Activated CD8-positive, alpha-beta T cell treated with anti-CD3 and anti-CD28 coated beads, Interleukin-2, amount 10 ng/mL, durations not matched to agents 7 days and 5 days (primary cell): ENCODE measurements at regions not wholly inside any gene's neighbourhood (a gene's known extent, or its start where the extent isn't known, plus 50 kb on each side); places are given as distances from the start of the nearest gene placed in this dataset.
"Not testable (repeated sequence)": the region's sequence is repeated elsewhere in the genome, so short reads cannot be mapped to it uniquely, and the experiment has no call there.

Experiments
- ATAC-seq: fragments of 150-1000 bp; cut with Tn5 transposase; one replicate; pipeline ENCODE4 v1.10.0; 2021; ENCODE audit warnings: moderate library complexity
- CTCF ChIA-PET: fragments of 350-600 bp; sonication (Branson Sonifier 250); formaldehyde crosslinking; loops from one replicate; lab custom pipeline; 2021; ENCODE audit warnings: antibody characterized with exemption; lab: Charles Lee
- POLR2A ChIA-PET: fragments of 350-600 bp; sonication (Branson Sonifier 250); formaldehyde crosslinking; loops from one replicate; lab custom pipeline; 2021; ENCODE audit warnings: antibody characterized with exemption; lab: Charles Lee
- DNase-seq: peaks from one replicate; pipeline ENCODE4 v3.0.0-alpha.2; 2020
- H3K27ac Mint-ChIP-seq: one replicate; pipeline ENCODE4 v1.8.0; 2021; ENCODE audit warnings: mild to moderate bottlenecking, mixed read lengths
- H3K27me3 Mint-ChIP-seq: one replicate; pipeline ENCODE4 v1.8.0; 2021; ENCODE audit warnings: low read depth, mixed read lengths
- H3K36me3 Mint-ChIP-seq: one replicate; pipeline ENCODE4 v1.8.0; 2021; ENCODE audit warnings: low read depth, mixed read lengths
- H3K4me1 Mint-ChIP-seq: one replicate; pipeline ENCODE4 v1.8.0; 2021; ENCODE audit warnings: low read depth, mixed read lengths
- H3K4me3 Mint-ChIP-seq: one replicate; pipeline ENCODE4 v1.8.0; 2021; ENCODE audit warnings: mild to moderate bottlenecking, mixed read lengths
- H3K9me3 Mint-ChIP-seq: one replicate; pipeline ENCODE4 v1.8.0; 2022; ENCODE audit warnings: mixed read lengths; ENCODE audit not compliant: insufficient read depth

DNA sequence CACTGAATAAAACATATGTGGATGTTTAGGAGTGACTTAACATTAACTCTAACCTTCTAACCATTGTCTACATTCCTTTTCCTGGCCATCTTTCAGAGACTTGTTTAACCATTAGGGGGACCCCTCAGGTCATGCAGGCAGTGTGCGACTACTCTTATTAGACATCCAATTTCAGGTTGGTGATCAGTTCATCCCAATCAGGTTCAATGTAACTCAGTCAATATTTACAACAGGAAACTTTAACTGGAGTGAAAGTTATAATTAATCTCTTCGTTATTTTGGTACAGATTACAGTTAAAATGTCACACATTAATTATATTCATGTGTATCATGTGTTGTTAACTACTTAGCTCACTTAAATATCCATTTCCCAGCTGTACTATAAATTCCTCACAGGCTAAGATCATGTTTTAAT lies 68.8 kb upstream of the RGS1 start:
- no peak for DNase-seq
- CTCF ChIA-PET, result interaction anchor here (0.6 to 1.9 kb wide), 14 partner anchors 9 to 523 kb away, joined by 3 to 21 read pairs (median 6); no protein-coding TSS in a partner anchor
- POLR2A ChIA-PET, result no interaction called here
- Mint-ChIP-seq H3K4me3 (no peak overlapping the region), H3K4me1 (no peaks in the 10 kb centered on the region), H3K9me3 (no peaks in the 10 kb centered on the region), H3K27ac (no peak overlapping the region), H3K36me3 (no peaks in the 10 kb centered on the region), H3K27me3 (no peaks in the 10 kb centered on the region)
- peak; percentile 49 for ATAC-seq

DNA sequence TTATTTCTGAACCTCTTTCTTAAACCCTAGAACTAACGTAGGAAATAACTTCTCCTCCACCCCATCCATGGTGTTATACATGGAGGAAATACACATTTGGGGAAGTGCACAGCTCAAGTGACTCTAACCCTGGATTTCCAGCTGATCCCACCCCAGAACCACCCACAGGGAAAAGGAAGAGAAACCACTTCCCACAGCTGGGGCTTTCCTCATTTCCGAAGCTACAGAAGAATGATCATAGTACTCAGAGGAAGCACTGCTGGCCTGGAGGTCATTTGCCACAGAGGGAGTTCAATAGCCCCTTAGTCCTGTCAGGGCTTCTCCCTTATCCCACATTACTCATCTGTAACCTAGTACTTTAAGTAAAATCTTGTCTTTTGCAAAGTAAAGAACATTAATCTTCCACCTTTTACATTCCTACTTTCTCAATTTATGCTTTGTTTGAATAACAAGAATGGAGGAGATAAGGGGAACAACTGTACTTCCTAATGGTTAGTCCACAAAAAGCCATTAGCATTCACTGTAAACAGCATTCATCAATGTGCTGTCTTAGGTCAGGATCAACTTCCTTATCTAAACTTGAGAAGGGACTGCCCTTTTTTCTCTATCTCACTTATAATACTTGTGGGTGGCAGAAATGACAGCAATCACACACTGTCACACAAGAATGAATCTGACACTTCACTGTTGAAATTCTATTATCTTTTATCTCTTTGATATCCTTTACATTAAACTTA lies 63.0 kb upstream of the RGS1 start:
- Mint-ChIP-seq H3K4me3 (no peak overlapping the region), H3K27me3 (no peaks in the 10 kb centered on the region), H3K27ac (no peak overlapping the region), H3K4me1 (peaks cover 34% of the 10 kb centered on the region), H3K9me3 (no peaks in the 10 kb centered on the region), H3K36me3 (no peaks in the 10 kb centered on the region)
- POLR2A ChIA-PET, result no interaction called here
- ATAC-seq (no peak), DNase-seq (no peak)
- CTCF ChIA-PET, result interaction anchor here (5.6 to 6.7 kb wide), 2 partner anchors 29 to 66 kb away, joined by 36 to 51 read pairs; no protein-coding TSS in a partner anchor

DNA sequence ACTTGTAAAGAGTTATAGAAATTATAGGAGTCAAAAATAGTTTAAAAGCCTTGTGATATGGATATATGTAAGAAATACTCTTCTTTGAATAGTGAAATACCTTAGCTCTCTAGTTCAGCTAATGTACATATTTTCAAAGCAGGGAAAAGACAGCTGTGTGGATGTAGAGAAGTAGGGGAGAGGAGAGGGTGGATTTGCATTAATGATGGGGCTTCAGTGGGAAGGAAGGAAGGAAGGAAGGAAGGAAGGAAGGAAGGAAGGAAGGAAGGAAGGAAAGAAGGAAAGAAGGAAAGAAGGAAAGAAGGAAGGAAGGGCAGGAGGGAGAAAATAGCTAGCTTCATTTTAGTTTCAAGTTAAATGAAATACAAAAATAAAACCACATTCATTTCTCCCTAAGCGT lies 62.4 kb upstream of the RGS1 start:
- H3K4me3 Mint-ChIP-seq, result no peak overlapping the region
- no peaks in the 10 kb centered on the region for H3K9me3 Mint-ChIP-seq
- ChIA-PET CTCF (interaction anchor here (5.6 to 6.7 kb wide), 2 partner anchors 28 to 65 kb away, joined by 36 to 51 read pairs; no protein-coding TSS in a partner anchor), POLR2A (no interaction called here)
- no peaks in the 10 kb centered on the region for H3K27me3 Mint-ChIP-seq
- no peaks in the 10 kb centered on the region for H3K36me3 Mint-ChIP-seq
- no peak for DNase-seq
- H3K27ac Mint-ChIP-seq, result no peak overlapping the region
- no peak for ATAC-seq
- H3K4me1 Mint-ChIP-seq, result peaks cover 36% of the 10 kb centered on the region

DNA sequence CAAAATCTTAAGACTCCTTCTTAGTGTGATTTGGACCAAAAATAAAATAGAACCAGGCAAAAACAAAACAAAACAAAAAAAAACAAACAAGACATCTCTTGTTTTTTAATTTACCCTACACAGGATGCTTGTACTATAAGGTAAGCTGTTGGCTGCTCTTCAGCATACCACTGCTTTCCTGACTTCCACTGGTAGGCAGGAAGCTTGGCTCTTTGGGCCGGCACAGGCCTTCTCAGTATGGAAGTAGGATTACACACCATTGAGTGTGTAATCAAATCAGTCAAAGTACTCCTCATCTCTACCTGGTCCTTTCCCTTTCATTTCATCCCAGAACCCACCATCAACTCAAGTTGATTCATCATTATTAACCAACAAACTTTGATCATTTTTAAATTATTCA lies 61.9 kb upstream of the RGS1 start:
- Mint-ChIP-seq H3K4me3 (no peak overlapping the region), H3K9me3 (no peaks in the 10 kb centered on the region), H3K36me3 (no peaks in the 10 kb centered on the region), H3K27ac (no peak overlapping the region), H3K27me3 (no peaks in the 10 kb centered on the region), H3K4me1 (peaks cover 36% of the 10 kb centered on the region)
- ChIA-PET POLR2A (no interaction called here), CTCF (interaction anchor here (5.6 to 6.7 kb wide), 2 partner anchors 28 to 65 kb away, joined by 36 to 51 read pairs; no protein-coding TSS in a partner anchor)
- DNase-seq (no peak), ATAC-seq (no peak)

DNA sequence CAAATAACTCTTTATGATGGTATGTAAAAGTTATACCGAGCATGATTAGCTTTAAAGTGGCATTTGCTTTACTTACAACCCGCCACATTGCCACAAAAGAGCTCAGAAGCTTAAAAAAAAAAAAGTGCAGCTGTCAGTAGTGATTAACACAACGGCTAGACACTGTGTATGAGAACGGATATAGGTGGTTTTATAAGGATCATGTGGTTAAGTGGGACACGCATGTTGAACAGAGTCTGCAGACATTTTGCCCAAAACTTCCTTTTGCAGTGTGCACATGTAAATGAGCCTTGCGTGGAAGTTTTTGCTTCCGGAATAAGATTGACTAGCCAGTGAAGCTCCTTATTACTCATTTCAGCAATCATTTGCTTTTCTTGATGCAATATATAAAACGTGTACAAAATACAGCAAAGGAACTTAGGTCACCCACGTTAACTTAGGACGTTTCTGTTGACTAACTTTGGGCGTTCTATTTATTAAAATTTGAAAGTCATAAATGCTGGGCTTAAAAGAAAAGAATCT lies 58.7 kb upstream of the RGS1 start:
- H3K9me3 Mint-ChIP-seq, result no peaks in the 10 kb centered on the region
- DNase-seq (peak; percentile 74), ATAC-seq (peak; percentile 98)
- CTCF ChIA-PET, result interaction anchor here (0.6 to 6.7 kb wide), 15 partner anchors 10 to 96 kb away, joined by 3 to 51 read pairs (median 5); no protein-coding TSS in a partner anchor
- peaks cover 48% of the 10 kb centered on the region for H3K4me1 Mint-ChIP-seq
- POLR2A ChIA-PET, result interaction anchor here (0.8 to 2.1 kb wide), 5 partner anchors 22 to 62 kb away, joined by 3 to 19 read pairs (median 7); no protein-coding TSS in a partner anchor
- H3K36me3 Mint-ChIP-seq, result no peaks in the 10 kb centered on the region
- H3K27ac Mint-ChIP-seq, result peak overlapping the region; percentile 86
- H3K27me3 Mint-ChIP-seq, result no peaks in the 10 kb centered on the region
- peak overlapping the region; percentile 67 for H3K4me3 Mint-ChIP-seq

DNA sequence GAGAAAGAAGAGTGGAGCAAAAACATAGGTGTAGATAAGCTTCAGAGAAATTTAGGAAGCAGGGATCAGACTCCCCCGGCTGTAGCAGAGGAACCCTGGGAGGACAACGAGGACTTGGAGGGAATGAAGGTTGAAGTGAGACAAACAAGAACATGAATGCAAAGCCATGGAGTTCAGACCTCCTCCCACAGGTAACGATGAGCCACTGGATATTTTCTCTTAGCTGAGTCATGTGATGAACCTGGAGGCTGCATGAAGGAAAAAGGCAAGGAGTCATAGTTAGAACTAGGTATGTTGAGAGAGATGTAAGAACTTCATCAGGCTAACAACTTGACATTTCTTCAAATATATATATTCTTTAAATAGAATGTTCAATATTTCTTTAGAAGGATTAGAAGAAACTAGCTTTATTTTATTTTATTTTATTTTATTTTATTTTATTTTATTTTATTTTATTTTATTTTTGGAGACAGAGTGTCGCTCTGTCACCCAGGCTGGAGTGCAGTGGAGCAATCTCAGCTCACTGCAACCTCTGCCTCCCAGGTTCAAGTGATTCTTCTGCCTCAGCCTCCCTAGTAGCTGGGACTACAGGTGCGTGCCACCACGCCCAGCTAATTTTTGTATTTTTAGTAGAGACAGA lies 57.7 kb upstream of the RGS1 start:
- ChIA-PET POLR2A (interaction anchor here (1.5 kb wide), 1 partner anchor 61 kb away, joined by 7 read pairs; no protein-coding TSS in a partner anchor), CTCF (interaction anchor here (1.4 to 6.7 kb wide), 8 partner anchors 10 to 95 kb away, joined by 4 to 51 read pairs (median 10); no protein-coding TSS in a partner anchor)
- peaks cover 50% of the 10 kb centered on the region for H3K4me1 Mint-ChIP-seq
- H3K27ac Mint-ChIP-seq, H3K9me3 Mint-ChIP-seq, DNase-seq, ATAC-seq, H3K4me3 Mint-ChIP-seq, H3K27me3 Mint-ChIP-seq, H3K36me3 Mint-ChIP-seq: not testable (repeated sequence)

DNA sequence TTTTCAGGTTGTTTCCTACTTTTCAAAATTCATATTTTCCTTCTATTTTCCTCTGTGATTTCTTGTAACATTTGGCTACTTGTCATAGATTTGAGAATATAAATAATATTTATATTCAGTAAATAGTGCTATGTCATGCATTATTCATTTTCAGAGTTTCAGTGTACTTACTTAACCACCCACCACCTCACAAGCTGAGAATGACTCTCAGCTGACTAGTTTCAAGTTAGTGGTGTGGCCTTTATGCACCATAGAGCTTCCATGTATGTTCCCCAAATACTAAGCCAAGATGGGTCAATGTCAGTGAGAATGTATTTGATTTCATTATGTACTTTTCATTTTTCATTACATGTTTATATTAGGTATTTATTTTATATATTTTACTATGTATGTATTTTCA lies 56.9 kb upstream of the RGS1 start:
- no peak for ATAC-seq
- H3K4me1 Mint-ChIP-seq, result peaks cover 46% of the 10 kb centered on the region
- POLR2A ChIA-PET, result no interaction called here
- H3K36me3 Mint-ChIP-seq, result no peaks in the 10 kb centered on the region
- no peak overlapping the region for H3K4me3 Mint-ChIP-seq
- H3K9me3 Mint-ChIP-seq, result no peaks in the 10 kb centered on the region
- H3K27ac Mint-ChIP-seq, result no peak overlapping the region
- no peak for DNase-seq
- H3K27me3 Mint-ChIP-seq, result no peaks in the 10 kb centered on the region
- CTCF ChIA-PET, result interaction anchor here (6.7 kb wide), 1 partner anchor 23 kb away, joined by 51 read pairs; no protein-coding TSS in a partner anchor

DNA sequence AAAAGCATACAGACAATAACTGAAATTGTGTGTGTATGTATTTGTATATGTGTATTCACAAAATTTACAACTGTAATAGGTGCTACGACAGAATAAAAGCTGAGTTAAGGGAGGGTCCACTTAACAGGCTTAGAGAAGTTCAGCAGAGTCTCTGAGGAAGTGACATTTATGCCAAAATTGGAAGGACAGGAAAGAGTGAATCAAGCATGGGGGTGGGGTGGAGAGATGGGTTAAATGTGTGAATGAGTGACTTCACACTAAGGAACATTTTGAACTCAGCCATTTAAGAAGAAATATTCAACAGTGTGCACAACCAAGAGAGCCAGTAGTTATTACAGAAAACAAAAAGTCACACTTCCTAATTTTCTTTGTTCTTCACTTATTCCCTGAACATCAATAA lies 53.8 kb upstream of the RGS1 start:
- Mint-ChIP-seq H3K9me3 (no peaks in the 10 kb centered on the region), H3K27me3 (peaks cover 7% of the 10 kb centered on the region), H3K36me3 (peaks cover 2% of the 10 kb centered on the region), H3K27ac (no peak overlapping the region), H3K4me1 (peaks cover 38% of the 10 kb centered on the region), H3K4me3 (no peak overlapping the region)
- ATAC-seq (no peak), DNase-seq (no peak)
- CTCF ChIA-PET, result no interaction called here
- POLR2A ChIA-PET, result no interaction called here

DNA sequence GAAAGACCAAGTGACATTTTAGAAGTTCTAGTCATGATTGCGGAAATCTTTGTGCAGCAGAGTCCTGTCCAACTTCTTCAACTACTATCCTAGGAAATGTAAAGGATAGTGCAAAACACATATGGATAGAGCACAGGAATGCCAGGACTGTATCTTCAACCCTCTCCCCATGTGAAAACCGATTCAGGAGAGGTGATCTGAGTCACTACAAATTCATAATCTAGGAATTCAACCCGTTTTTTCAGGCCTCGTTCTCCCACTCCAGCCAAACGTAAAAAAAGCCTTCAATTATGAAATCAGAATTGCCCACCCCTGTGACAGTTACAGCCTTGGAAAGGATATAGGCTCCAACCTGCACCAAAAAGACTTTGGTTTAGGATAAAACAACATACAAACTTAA lies 52.9 kb upstream of the RGS1 start:
- DNase-seq (no peak), ATAC-seq (no peak)
- POLR2A ChIA-PET, result no interaction called here
- no peak overlapping the region for H3K27ac Mint-ChIP-seq
- H3K4me3 Mint-ChIP-seq, result no peak overlapping the region
- CTCF ChIA-PET, result no interaction called here
- H3K4me1 Mint-ChIP-seq, result peaks cover 29% of the 10 kb centered on the region
- no peaks in the 10 kb centered on the region for H3K9me3 Mint-ChIP-seq
- H3K27me3 Mint-ChIP-seq, result peaks cover 7% of the 10 kb centered on the region
- peaks cover 2% of the 10 kb centered on the region for H3K36me3 Mint-ChIP-seq

DNA sequence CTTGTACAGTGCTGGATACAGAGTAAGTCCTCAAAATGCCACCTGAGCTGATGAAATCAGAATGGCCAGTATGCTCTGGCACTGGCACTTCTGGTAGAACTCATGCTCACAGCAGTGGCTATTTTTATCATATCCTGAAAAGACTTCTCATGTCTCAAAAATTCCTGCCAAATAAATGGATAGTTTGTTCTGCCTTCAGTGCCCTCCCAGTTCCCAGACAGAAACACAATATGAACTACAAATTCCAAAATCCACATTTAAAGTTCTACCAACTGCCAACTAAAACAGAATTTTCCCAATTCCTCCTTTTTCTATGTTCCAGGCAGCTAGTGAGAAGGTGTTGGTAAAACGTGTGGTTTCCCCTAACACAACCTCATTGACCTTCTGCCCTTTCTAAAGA lies 51.4 kb upstream of the RGS1 start:
- POLR2A ChIA-PET, result no interaction called here
- H3K36me3 Mint-ChIP-seq, result peaks cover 2% of the 10 kb centered on the region
- H3K27ac Mint-ChIP-seq, result no peak overlapping the region
- H3K27me3 Mint-ChIP-seq, result peaks cover 7% of the 10 kb centered on the region
- H3K9me3 Mint-ChIP-seq, result no peaks in the 10 kb centered on the region
- DNase-seq (no peak), ATAC-seq (no peak)
- no peak overlapping the region for H3K4me3 Mint-ChIP-seq
- CTCF ChIA-PET, result interaction anchor here (1.2 kb wide), 1 partner anchor 55 kb away, joined by 3 read pairs; no protein-coding TSS in a partner anchor
- peaks cover 30% of the 10 kb centered on the region for H3K4me1 Mint-ChIP-seq
